ENCODE measurements at regions not wholly inside any gene's neighbourhood (a gene's known extent, or its start where the extent isn't known, plus 50 kb on each side); places are given as distances from the start of the nearest gene placed in this dataset.

DNA sequence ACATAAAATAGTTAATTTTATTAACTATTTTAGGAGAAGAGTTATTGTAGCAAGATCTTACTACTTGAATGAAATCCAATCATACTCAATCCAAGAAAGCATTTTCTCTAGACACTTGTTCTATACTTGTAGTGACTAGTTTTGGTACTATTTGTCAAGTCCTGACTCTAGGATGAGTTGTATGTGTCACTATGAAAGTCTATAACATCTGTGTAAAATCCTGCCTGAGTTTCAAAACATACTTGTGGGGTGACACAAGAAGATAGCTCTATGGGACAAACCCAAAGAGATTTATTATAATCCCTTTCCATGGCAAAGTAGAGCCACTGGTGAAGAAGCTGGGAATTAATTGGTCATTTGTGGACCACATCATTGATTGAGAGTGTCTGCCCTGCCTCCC, 1042.2 kb upstream of the ADGRL4 start:
- H3K36me3 ChIP-seq (ENCODE audit: insufficient read depth, low read length), result no peaks in the 10 kb centered on the region
- H3K4me1 ChIP-seq (ENCODE audit: insufficient read depth, low read length), result no peaks in the 10 kb centered on the region
- H3K9me3 ChIP-seq (ENCODE audit: low read length), result no peaks in the 10 kb centered on the region
- H3K9ac ChIP-seq (ENCODE audit: low read length), result no peak overlapping the region
- no peaks in the 10 kb centered on the region for H3K27me3 ChIP-seq (ENCODE audit: control insufficient read depth in 1 of 2, insufficient read depth in 2 of 2, low read length in 2 of 2)
- no peak overlapping the region for H3K27ac ChIP-seq (ENCODE audit: low read depth, low read length)
- H3K4me3 ChIP-seq (ENCODE audit: low read depth in 1 of 2, low read length in 2 of 2), result no peak overlapping the region

DNA sequence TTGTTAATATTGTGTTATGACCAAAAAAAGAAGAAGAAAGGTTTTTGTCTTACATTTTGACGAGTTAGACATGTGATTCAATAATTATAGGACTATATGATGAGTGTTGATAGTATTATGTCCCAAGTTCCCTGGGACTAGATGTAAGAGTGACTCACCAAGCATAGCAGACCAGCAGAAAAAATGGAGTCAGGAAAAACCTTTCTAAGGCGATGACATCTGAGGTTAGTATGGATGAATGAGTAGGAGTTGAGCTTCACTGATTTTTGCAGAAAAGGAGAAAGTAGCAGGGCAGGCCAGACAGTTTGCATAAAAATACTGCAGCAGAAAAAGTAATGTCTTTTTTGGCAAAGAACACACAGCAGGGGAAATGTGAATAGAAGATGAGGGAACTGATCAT, 1041.3 kb upstream of the ADGRL4 start:
- H3K4me1 ChIP-seq (ENCODE audit: insufficient read depth, low read length), result no peaks in the 10 kb centered on the region
- no peaks in the 10 kb centered on the region for H3K36me3 ChIP-seq (ENCODE audit: insufficient read depth, low read length)
- H3K27me3 ChIP-seq (ENCODE audit: control insufficient read depth in 1 of 2, insufficient read depth in 2 of 2, low read length in 2 of 2), result no peaks in the 10 kb centered on the region
- H3K27ac ChIP-seq (ENCODE audit: low read depth, low read length), result no peak overlapping the region
- H3K9ac ChIP-seq (ENCODE audit: low read length), result no peak overlapping the region
- no peaks in the 10 kb centered on the region for H3K9me3 ChIP-seq (ENCODE audit: low read length)
- no peak overlapping the region for H3K4me3 ChIP-seq (ENCODE audit: low read depth in 1 of 2, low read length in 2 of 2)

DNA sequence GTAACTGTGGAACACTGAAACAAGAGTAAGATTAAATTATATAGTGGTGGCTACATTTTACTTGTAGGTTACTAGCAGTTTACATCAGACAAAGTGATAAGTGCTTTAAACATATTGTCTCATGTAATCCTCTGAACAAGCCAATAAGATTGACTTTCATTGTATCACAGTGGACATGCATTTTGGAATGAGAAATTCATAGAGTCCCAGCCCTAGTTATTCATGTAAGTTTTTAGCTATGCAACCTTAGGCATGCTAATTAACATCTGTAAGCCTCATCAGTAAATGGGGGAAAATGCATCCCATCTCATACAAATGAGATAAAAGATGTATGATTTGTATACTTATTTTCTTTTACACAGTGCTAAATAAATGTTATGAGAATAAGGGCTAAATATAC, 1038.1 kb upstream of the ADGRL4 start:
- Histone ChIP-seq H3K4me1 (ENCODE audit: insufficient read depth, low read length) (no peaks in the 10 kb centered on the region), H3K9me3 (ENCODE audit: low read length) (no peaks in the 10 kb centered on the region), H3K36me3 (ENCODE audit: insufficient read depth, low read length) (no peaks in the 10 kb centered on the region), H3K27me3 (ENCODE audit: control insufficient read depth in 1 of 2, insufficient read depth in 2 of 2, low read length in 2 of 2) (no peaks in the 10 kb centered on the region), H3K9ac (ENCODE audit: low read length) (no peak overlapping the region), H3K27ac (ENCODE audit: low read depth, low read length) (no peak overlapping the region), H3K4me3 (ENCODE audit: low read depth in 1 of 2, low read length in 2 of 2) (no peak overlapping the region)

DNA sequence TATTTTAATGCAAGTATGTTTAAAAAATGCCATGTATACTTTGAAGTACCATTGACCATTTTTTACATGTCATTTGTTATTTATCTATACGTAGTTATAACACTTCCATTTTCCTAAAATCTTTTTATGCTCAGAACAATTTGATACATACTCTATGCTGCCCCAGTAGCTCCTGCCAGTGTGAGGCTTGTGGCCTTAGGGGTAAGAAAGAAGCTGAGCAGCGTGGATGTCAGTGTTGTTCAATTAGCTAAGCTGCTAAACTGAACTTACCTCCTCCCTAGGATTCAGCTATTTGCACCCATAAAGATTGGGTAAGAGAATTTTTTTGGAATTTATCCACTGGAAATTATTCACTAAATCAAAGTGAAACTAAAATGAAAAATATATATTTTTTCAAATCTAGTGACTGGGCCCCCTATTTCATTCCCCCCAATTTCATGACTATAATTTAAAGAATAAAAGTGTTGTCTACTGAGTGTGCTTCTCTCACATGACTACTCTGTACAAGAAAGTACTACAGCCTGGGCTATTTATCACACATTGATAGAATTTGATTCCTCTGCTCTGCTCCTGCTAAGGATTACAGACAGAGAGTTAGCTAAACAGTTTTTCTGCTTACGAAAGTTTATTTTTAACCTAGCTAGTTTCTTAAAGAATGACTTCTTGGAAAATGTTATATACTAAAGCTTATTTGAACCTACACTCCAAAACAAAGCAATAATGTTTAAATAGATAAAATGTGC, 1030.3 kb upstream of the ADGRL4 start:
- Histone ChIP-seq H3K4me1 (ENCODE audit: insufficient read depth, low read length) (no peaks in the 10 kb centered on the region), H3K27ac (ENCODE audit: low read depth, low read length) (no peak overlapping the region), H3K4me3 (ENCODE audit: low read depth in 1 of 2, low read length in 2 of 2) (no peak overlapping the region), H3K36me3 (ENCODE audit: insufficient read depth, low read length) (no peaks in the 10 kb centered on the region), H3K9me3 (ENCODE audit: low read length) (no peaks in the 10 kb centered on the region), H3K9ac (ENCODE audit: low read length) (no peak overlapping the region), H3K27me3 (ENCODE audit: control insufficient read depth in 1 of 2, insufficient read depth in 2 of 2, low read length in 2 of 2) (no peaks in the 10 kb centered on the region)

DNA sequence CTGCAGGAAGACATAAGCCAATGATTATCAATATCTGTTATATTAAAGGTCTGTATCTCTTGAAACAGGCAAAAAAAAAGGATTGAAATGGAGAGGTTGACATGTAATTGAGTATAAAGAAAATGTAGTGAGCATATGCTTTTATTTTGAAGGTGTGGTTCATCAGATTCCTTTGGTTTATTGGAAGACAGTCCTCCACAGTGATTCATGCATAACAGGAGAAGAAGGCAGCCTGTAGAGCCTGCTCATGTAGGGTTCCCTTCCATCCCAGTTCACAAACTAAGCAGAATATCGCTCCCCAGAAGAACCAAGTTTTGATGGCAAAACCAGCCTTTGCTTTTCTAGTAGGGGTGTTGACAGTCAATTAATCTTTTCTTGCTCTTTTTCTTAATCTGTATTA, 1016.8 kb upstream of the ADGRL4 start:
- H3K4me1 ChIP-seq (ENCODE audit: insufficient read depth, low read length), result no peaks in the 10 kb centered on the region
- H3K36me3 ChIP-seq (ENCODE audit: insufficient read depth, low read length), result no peaks in the 10 kb centered on the region
- no peak overlapping the region for H3K4me3 ChIP-seq (ENCODE audit: low read depth in 1 of 2, low read length in 2 of 2)
- H3K27me3 ChIP-seq (ENCODE audit: control insufficient read depth in 1 of 2, insufficient read depth in 2 of 2, low read length in 2 of 2), result no peaks in the 10 kb centered on the region
- H3K9ac ChIP-seq (ENCODE audit: low read length), result no peak overlapping the region
- no peak overlapping the region for H3K27ac ChIP-seq (ENCODE audit: low read depth, low read length)
- H3K9me3 ChIP-seq (ENCODE audit: low read length), result no peaks in the 10 kb centered on the region

DNA sequence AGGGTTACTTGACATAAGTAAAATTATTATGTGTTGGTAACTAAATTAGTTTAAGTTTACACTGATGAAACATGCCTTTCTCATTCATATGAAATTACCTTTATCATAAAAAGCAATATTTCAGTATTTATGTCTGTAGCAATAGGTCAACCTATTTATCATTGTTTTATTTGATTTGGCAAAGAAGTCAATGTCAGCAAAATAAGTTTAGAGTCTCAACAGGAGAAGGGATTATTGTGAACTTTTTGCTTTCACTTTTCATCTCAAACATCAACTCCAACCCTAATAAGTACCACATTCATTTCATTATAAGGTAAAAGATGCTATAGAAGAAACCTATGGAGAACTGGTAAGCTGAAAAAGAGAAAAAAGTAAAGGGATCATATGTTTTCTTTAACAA, 1015.4 kb upstream of the ADGRL4 start:
- H3K27ac ChIP-seq (ENCODE audit: low read depth, low read length), result no peak overlapping the region
- no peaks in the 10 kb centered on the region for H3K4me1 ChIP-seq (ENCODE audit: insufficient read depth, low read length)
- H3K36me3 ChIP-seq (ENCODE audit: insufficient read depth, low read length), result no peaks in the 10 kb centered on the region
- H3K9ac ChIP-seq (ENCODE audit: low read length), result no peak overlapping the region
- no peaks in the 10 kb centered on the region for H3K27me3 ChIP-seq (ENCODE audit: control insufficient read depth in 1 of 2, insufficient read depth in 2 of 2, low read length in 2 of 2)
- no peak overlapping the region for H3K4me3 ChIP-seq (ENCODE audit: low read depth in 1 of 2, low read length in 2 of 2)
- H3K9me3 ChIP-seq (ENCODE audit: low read length), result no peaks in the 10 kb centered on the region

DNA sequence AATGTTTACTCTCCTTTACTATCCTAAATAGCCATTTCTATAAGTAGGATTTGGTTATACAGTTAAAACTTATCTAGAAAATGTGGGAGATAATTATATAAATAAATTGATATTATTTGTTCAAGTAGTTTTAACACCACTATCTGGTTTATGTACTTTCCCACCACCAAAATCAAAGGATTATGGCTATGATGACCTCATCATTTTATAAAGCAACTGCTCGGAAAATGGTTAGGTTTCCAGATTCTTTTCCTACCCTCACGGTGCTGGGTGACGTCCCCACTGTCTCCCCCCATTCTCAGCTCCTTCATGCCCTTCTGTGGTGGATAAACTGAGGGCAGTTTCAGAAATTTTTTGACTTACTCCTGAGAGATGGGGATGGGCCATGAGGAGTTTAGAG, 1011.8 kb upstream of the ADGRL4 start:
- H3K36me3 ChIP-seq (ENCODE audit: insufficient read depth, low read length), result no peaks in the 10 kb centered on the region
- no peak overlapping the region for H3K27ac ChIP-seq (ENCODE audit: low read depth, low read length)
- no peaks in the 10 kb centered on the region for H3K27me3 ChIP-seq (ENCODE audit: control insufficient read depth in 1 of 2, insufficient read depth in 2 of 2, low read length in 2 of 2)
- H3K9ac ChIP-seq (ENCODE audit: low read length), result no peak overlapping the region
- H3K4me3 ChIP-seq (ENCODE audit: low read depth in 1 of 2, low read length in 2 of 2), result no peak overlapping the region
- H3K9me3 ChIP-seq (ENCODE audit: low read length), result no peaks in the 10 kb centered on the region
- no peaks in the 10 kb centered on the region for H3K4me1 ChIP-seq (ENCODE audit: insufficient read depth, low read length)

DNA sequence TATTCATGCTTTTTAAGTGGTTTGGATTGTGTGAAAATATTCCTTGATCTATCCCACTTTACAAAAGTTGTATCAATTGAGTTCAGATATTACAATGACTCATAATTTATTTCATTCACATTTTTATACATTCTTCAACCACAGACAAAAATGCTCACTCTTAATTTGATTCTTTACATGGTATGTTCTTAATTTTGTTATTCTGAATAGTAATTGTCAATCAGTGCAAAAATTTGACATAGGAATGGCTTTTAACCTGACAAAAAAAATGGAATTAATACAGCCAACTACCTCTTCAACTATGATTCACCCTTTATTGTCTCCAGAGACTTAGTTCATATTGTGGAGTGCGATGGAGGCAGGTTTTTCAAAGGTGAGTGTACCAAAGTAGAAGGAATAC, 1002.4 kb upstream of the ADGRL4 start:
- H3K27me3 ChIP-seq (ENCODE audit: control insufficient read depth in 1 of 2, insufficient read depth in 2 of 2, low read length in 2 of 2), result no peaks in the 10 kb centered on the region

DNA sequence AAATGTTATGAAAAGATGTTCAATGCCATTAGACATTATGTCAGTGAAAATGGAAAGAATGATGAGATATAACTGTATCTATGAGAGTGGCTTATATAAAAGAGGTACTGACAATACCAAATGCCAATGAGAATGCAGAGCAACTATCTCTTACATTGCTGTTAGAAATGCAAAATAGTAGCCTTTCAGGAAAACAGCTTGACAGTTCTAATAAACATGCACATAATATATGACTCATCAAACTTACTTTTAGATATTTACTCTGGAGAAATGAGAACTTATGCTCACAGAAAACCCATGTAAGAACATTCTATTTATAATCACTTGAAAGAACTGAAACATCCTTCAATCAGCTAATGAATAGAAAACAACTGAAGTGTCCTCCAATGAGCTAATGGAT, 996.7 kb upstream of the ADGRL4 start:
- Histone ChIP-seq H3K9me3 (ENCODE audit: low read length) (no peaks in the 10 kb centered on the region), H3K27ac (ENCODE audit: low read depth, low read length) (no peak overlapping the region), H3K4me1 (ENCODE audit: insufficient read depth, low read length) (no peaks in the 10 kb centered on the region), H3K36me3 (ENCODE audit: insufficient read depth, low read length) (no peaks in the 10 kb centered on the region), H3K9ac (ENCODE audit: low read length) (no peak overlapping the region), H3K27me3 (ENCODE audit: control insufficient read depth in 1 of 2, insufficient read depth in 2 of 2, low read length in 2 of 2) (no peaks in the 10 kb centered on the region), H3K4me3 (ENCODE audit: low read depth in 1 of 2, low read length in 2 of 2) (no peak overlapping the region)

More for the DNA sequence above, 1002.4 kb upstream of the ADGRL4 start:
- Histone ChIP-seq H3K4me1 (ENCODE audit: insufficient read depth, low read length) (no peaks in the 10 kb centered on the region), H3K9ac (ENCODE audit: low read length) (no peak overlapping the region), H3K9me3 (ENCODE audit: low read length) (no peaks in the 10 kb centered on the region), H3K27ac (ENCODE audit: low read depth, low read length) (no peak overlapping the region), H3K4me3 (ENCODE audit: low read depth in 1 of 2, low read length in 2 of 2) (no peak overlapping the region), H3K36me3 (ENCODE audit: insufficient read depth, low read length) (no peaks in the 10 kb centered on the region)

DNA sequence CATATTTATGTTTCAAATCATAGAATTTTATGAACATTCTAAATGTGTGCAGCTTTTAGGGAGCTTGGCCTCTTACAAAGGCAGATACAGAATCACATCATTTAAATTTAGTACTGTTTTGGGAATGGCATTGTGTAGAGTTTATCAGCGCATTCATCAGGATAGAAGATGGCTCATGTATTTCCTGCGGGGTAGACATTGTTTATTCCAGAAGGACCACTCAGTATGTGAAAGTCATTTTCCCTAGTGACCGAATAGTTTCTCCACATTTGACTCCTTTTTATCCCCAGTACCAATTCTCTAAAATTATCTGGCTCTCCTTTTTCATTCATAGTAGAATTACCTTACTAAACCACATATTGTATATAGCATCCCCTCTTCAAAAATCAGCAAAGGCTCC, 981.9 kb upstream of the ADGRL4 start:
- no peak overlapping the region for H3K4me3 ChIP-seq (ENCODE audit: low read depth in 1 of 2, low read length in 2 of 2)
- H3K4me1 ChIP-seq (ENCODE audit: insufficient read depth, low read length), result no peaks in the 10 kb centered on the region
- H3K27me3 ChIP-seq (ENCODE audit: control insufficient read depth in 1 of 2, insufficient read depth in 2 of 2, low read length in 2 of 2), result no peaks in the 10 kb centered on the region
- H3K27ac ChIP-seq (ENCODE audit: low read depth, low read length), result no peak overlapping the region
- no peaks in the 10 kb centered on the region for H3K36me3 ChIP-seq (ENCODE audit: insufficient read depth, low read length)
- H3K9me3 ChIP-seq (ENCODE audit: low read length), result no peaks in the 10 kb centered on the region
- no peak overlapping the region for H3K9ac ChIP-seq (ENCODE audit: low read length)

DNA sequence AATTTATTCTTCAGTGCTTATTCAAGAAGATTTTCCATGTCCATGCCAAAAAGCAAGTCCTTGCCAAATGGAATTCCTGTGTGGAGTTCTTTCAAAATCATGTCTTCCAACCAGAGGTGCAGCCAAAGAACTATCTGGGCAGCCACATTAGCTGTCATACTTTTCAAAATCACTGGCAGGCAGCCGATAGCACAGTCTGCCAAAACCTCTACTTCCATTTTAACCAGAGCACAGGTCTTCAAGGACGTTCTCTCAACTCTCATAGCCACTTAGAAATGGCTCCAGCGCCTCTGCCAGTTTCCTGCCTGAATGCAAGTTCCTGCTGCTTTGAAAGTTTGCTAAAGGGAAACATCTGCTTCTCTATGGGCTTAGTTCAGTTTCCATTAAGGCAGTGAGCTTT, 975.7 kb upstream of the ADGRL4 start:
- Histone ChIP-seq H3K9ac (ENCODE audit: low read length) (no peak overlapping the region), H3K9me3 (ENCODE audit: low read length) (no peaks in the 10 kb centered on the region), H3K4me3 (ENCODE audit: low read depth in 1 of 2, low read length in 2 of 2) (no peak overlapping the region), H3K27me3 (ENCODE audit: control insufficient read depth in 1 of 2, insufficient read depth in 2 of 2, low read length in 2 of 2) (no peaks in the 10 kb centered on the region), H3K27ac (ENCODE audit: low read depth, low read length) (no peak overlapping the region), H3K4me1 (ENCODE audit: insufficient read depth, low read length) (peaks cover 15% of the 10 kb centered on the region), H3K36me3 (ENCODE audit: insufficient read depth, low read length) (no peaks in the 10 kb centered on the region)

DNA sequence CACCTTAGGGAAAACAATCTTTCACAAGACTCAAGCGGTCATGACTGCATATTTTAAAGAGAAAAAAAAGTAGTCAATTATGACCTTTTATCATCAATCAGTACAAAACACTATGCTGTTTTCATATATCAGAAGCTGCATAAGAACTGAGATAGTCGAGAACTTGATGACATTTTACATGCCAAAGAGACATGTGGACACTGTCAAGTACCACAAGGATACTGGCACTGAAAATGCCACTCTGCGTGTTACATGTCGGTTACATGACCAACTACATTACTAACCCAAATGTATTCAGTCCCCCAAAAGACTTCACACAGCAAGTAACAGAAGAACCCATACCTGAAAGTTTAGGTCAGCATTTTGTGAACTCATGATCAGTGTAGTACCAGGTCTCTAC, 975.0 kb upstream of the ADGRL4 start:
- Histone ChIP-seq H3K9ac (ENCODE audit: low read length) (no peak overlapping the region), H3K36me3 (ENCODE audit: insufficient read depth, low read length) (no peaks in the 10 kb centered on the region), H3K27ac (ENCODE audit: low read depth, low read length) (no peak overlapping the region), H3K27me3 (ENCODE audit: control insufficient read depth in 1 of 2, insufficient read depth in 2 of 2, low read length in 2 of 2) (no peaks in the 10 kb centered on the region), H3K4me3 (ENCODE audit: low read depth in 1 of 2, low read length in 2 of 2) (no peak overlapping the region), H3K9me3 (ENCODE audit: low read length) (no peaks in the 10 kb centered on the region), H3K4me1 (ENCODE audit: insufficient read depth, low read length) (peaks cover 15% of the 10 kb centered on the region)
